CD14-positive monocyte (primary cell): ENCODE measurements at regions not wholly inside any gene's neighbourhood (a gene's known extent, or its start where the extent isn't known, plus 50 kb on each side); places are given as distances from the start of the nearest gene placed in this dataset.

ENCODE experiments used
- DNase-seq, 3 donors: peaks; one replicate each; pipeline ENCODE4 v3.0.0-alpha.2; 2011 to 2022
- H2AFZ ChIP-seq: 2 replicates; pipeline ENCODE4 v1.6.0; 2012; ENCODE audit warnings: mild to moderate bottlenecking, low read depth, low read length, inconsistent platforms; ENCODE audit not compliant: insufficient read depth, poor library complexity, severe bottlenecking
- H3K27ac ChIP-seq, 2 donors: 1 replicate in 1 of 2; 2 replicates in 1 of 2; pipeline ENCODE4 v1.5.1; 2012 to 2013; ENCODE audit warnings: low read length in 2 of 2, control low read depth in 1 of 2, inconsistent platforms in 1 of 2, low read depth in 1 of 2, mild to moderate bottlenecking in 1 of 2
- H3K27me3 ChIP-seq, 2 donors: one replicate each; pipeline versions ENCODE4 v1.6.0 to v1.6.1; 2011 to 2013; ENCODE audit warnings: low read length in 2 of 2; ENCODE audit not compliant: control insufficient read depth in 2 of 2, insufficient read depth in 2 of 2
- H3K36me3 ChIP-seq, 2 donors: replicated peaks in 1 of 2; 1 replicate in 1 of 2; 2 replicates in 1 of 2; pipeline versions ENCODE4 v1.5.1 to v1.6.1; 2012 to 2013; ENCODE audit warnings: low read length in 2 of 2, control low read depth in 1 of 2, inconsistent platforms in 1 of 2, mild to moderate bottlenecking in 1 of 2; ENCODE audit not compliant: insufficient read depth in 2 of 2, control insufficient read depth in 1 of 2
- H3K4me1 ChIP-seq, 2 donors: 1 replicate in 1 of 2; 2 replicates in 1 of 2; pipeline versions ENCODE4 v1.5.1 to v1.6.1; 2012 to 2013; ENCODE audit warnings: low read length in 2 of 2, control low read depth in 1 of 2, inconsistent platforms in 1 of 2, mild to moderate bottlenecking in 1 of 2, moderate library complexity in 1 of 2; ENCODE audit not compliant: insufficient read depth in 2 of 2, control insufficient read depth in 1 of 2
- H3K4me2 ChIP-seq: replicated peaks from 2 replicates; pipeline ENCODE3; 2012; ENCODE audit warnings: low read length, moderate library complexity, mild to moderate bottlenecking; ENCODE audit not compliant: poor library complexity, severe bottlenecking; ENCODE audit errors: extremely low read depth
- H3K4me3 ChIP-seq, 3 experiments: fragments of 200-600 bp in 1 of 3; sonication (generic) in 1 of 3; replicated peaks in 1 of 3; 1 replicate in 2 of 3; 2 replicates in 1 of 3; pipeline ENCODE4 v1.5.1; 2011 to 2013; ENCODE audit warnings: low read length in 3 of 3, mild to moderate bottlenecking in 3 of 3, control low read depth in 2 of 3, low read depth in 2 of 3, inconsistent platforms in 1 of 3, moderate library complexity in 1 of 3
- H3K79me2 ChIP-seq: 2 replicates; pipeline ENCODE4 v1.6.0; 2012; ENCODE audit warnings: mild to moderate bottlenecking, control low read depth, inconsistent platforms, low read length, moderate library complexity; ENCODE audit not compliant: insufficient read depth
- H3K9ac ChIP-seq: 2 replicates; pipeline ENCODE4 v1.6.0; 2017; ENCODE audit warnings: low read length, mild to moderate bottlenecking; ENCODE audit not compliant: insufficient read depth, poor library complexity, severe bottlenecking
- H3K9me3 ChIP-seq, 2 donors: replicated peaks in 1 of 2; 1 replicate in 1 of 2; 2 replicates in 1 of 2; pipeline versions ENCODE4 v1.5.1 to v1.6.1; 2012 to 2013; ENCODE audit warnings: low read length in 2 of 2, control low read depth in 1 of 2; ENCODE audit not compliant: control insufficient read depth in 1 of 2, insufficient read depth in 1 of 2
- H4K20me1 ChIP-seq: 2 replicates; pipeline ENCODE4 v1.6.0; 2012; ENCODE audit warnings: mild to moderate bottlenecking, low read length, control low read depth, moderate library complexity; ENCODE audit not compliant: insufficient read depth
- H3K27ac Mint-ChIP-seq, 7 donors: one replicate each; pipeline ENCODE4 v1.8.0; 2020; ENCODE audit warnings: mild to moderate bottlenecking in 7 of 7, mixed read lengths in 7 of 7, moderate library complexity in 6 of 7, inconsistent platforms in 2 of 7
- H3K27me3 Mint-ChIP-seq, 3 donors: one replicate each; pipeline ENCODE4 v1.8.0; 2021 to 2022; ENCODE audit warnings: low read depth in 3 of 3, mild to moderate bottlenecking in 3 of 3, mixed read lengths in 3 of 3, moderate library complexity in 3 of 3, inconsistent platforms in 1 of 3
- H3K36me3 Mint-ChIP-seq, 2 donors: one replicate each; pipeline ENCODE4 v1.8.0; 2020; ENCODE audit warnings: mixed read lengths in 2 of 2, inconsistent platforms in 1 of 2, mild to moderate bottlenecking in 1 of 2
- H3K4me1 Mint-ChIP-seq: one replicate; pipeline ENCODE4 v1.8.0; 2020; ENCODE audit warnings: mild to moderate bottlenecking, mixed read lengths
- H3K4me3 Mint-ChIP-seq, 2 donors: one replicate each; pipeline ENCODE4 v1.8.0; 2020; ENCODE audit warnings: mild to moderate bottlenecking in 2 of 2, mixed read lengths in 2 of 2, moderate library complexity in 1 of 2
- H3K9me3 Mint-ChIP-seq, 7 donors: one replicate each; pipeline ENCODE4 v1.8.0; 2020 to 2022; ENCODE audit warnings: mixed read lengths in 7 of 7, mild to moderate bottlenecking in 6 of 7, moderate library complexity in 6 of 7, inconsistent platforms in 2 of 7
- WGBS: methylation state at CpG from one replicate; pipeline ENCODE4 v1.1.5; 2013; ENCODE audit warnings: missing lambda C conversion rate; ENCODE audit not compliant: insufficient coverage; 5-methylcytosine and 5-hydroxymethylcytosine counted together
- intact Hi-C, 2 donors: fragments of 100-400 bp; cut with micrococcal nuclease; formaldehyde crosslinking; loops; one replicate each; pipeline versions ENCODE4 v1.15.0 to v1.15.1; 2023
- TF ChIP-seq, protein P1 (sequence below): fragments of 200-600 bp; IDR thresholded peaks from one replicate; pipeline ENCODE4 v1.8.0; 2022; ENCODE audit warnings: antibody characterized with exemption, mild to moderate bottlenecking

DNA sequence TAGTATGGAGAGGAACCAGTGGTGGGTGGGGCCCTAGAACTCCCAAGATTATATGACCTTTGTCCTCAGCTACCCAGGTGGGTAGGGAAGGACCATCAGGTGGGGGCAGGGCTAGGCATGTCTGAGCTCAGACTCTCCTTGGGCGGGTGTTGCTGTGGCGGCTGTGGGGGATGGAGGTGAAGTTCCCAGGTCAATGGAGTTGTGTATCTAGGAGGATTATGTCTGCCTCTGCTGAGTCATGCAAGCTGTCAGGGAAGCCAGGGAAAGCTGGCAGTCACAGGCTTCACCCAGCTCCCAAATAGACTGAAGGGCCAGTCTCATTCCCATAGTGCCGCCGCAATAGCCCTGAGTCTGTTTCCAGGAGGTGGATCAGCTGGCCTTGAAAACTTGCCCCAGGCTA, 139.7 kb upstream of the CFAP20DC start:
- no peak for DNase-seq
- Mint-ChIP-seq H3K36me3 (no peaks in the 10 kb centered on the region), H3K27ac (no peak overlapping the region), H3K9me3 (peaks cover 0 to 8% (median 0%) of the 10 kb centered on the region in 7 donors), H3K4me1 (no peaks in the 10 kb centered on the region), H3K4me3 (no peak overlapping the region), H3K27me3 (peaks cover 0 to 5% (median 0%) of the 10 kb centered on the region in 3 donors)
- H2AFZ ChIP-seq, result no peak overlapping the region
- H4K20me1 ChIP-seq, result no peaks in the 10 kb centered on the region
- no peaks in the 10 kb centered on the region for H3K27me3 ChIP-seq
- no peaks in the 10 kb centered on the region for H3K4me1 ChIP-seq
- TF ChIP-seq, protein P1, sequence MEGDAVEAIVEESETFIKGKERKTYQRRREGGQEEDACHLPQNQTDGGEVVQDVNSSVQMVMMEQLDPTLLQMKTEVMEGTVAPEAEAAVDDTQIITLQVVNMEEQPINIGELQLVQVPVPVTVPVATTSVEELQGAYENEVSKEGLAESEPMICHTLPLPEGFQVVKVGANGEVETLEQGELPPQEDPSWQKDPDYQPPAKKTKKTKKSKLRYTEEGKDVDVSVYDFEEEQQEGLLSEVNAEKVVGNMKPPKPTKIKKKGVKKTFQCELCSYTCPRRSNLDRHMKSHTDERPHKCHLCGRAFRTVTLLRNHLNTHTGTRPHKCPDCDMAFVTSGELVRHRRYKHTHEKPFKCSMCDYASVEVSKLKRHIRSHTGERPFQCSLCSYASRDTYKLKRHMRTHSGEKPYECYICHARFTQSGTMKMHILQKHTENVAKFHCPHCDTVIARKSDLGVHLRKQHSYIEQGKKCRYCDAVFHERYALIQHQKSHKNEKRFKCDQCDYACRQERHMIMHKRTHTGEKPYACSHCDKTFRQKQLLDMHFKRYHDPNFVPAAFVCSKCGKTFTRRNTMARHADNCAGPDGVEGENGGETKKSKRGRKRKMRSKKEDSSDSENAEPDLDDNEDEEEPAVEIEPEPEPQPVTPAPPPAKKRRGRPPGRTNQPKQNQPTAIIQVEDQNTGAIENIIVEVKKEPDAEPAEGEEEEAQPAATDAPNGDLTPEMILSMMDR, result no peak
- no peak overlapping the region for H3K4me3 ChIP-seq
- H3K9me3 ChIP-seq, result no peaks in the 10 kb centered on the region
- no peaks in the 10 kb centered on the region for H3K79me2 ChIP-seq
- H3K27ac ChIP-seq, result no peak overlapping the region
- H3K36me3 ChIP-seq, result no peaks in the 10 kb centered on the region
- no peak overlapping the region for H3K9ac ChIP-seq
- WGBS, result 94% methylated on average over 4 of the region's 4 CpGs
- intact Hi-C loops, result no loop called here
- no peak overlapping the region for H3K4me2 ChIP-seq

DNA sequence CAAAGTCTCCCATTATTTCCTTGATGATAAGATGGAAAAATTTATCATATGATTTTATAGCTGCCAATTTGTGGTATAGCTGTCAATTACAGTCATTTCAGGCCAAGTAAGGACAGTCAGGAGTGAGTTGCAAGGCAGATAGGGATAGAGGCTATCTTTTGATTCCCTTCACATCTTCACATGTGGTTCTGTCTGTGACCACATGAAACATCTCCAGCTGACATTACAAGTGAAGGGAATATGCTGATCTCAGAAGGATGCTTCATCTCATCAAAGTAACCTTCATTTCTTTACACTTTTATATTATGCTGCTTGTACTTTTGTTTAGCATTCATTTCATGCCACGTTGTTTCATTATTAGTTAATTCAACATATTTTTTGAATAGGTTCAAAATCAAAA, 136.9 kb upstream of the CFAP20DC start:
- no peaks in the 10 kb centered on the region for H3K4me1 Mint-ChIP-seq

More for the DNA sequence above, 136.9 kb upstream of the CFAP20DC start:
- no peaks in the 10 kb centered on the region for H4K20me1 ChIP-seq
- H3K36me3 Mint-ChIP-seq, result no peaks in the 10 kb centered on the region
- peaks cover 0 to 8% (median 0%) of the 10 kb centered on the region in 7 donors for H3K9me3 Mint-ChIP-seq
- no peaks in the 10 kb centered on the region for H3K9me3 ChIP-seq
- no peak overlapping the region for H2AFZ ChIP-seq
- no peaks in the 10 kb centered on the region for H3K36me3 ChIP-seq
- H3K9ac ChIP-seq, result no peak overlapping the region
- peaks cover 0 to 5% (median 0%) of the 10 kb centered on the region in 3 donors for H3K27me3 Mint-ChIP-seq
- H3K27ac Mint-ChIP-seq, result no peak overlapping the region
- H3K4me3 Mint-ChIP-seq, result no peak overlapping the region
- intact Hi-C loops, result no loop called here
- H3K4me2 ChIP-seq, result no peak overlapping the region
- H3K4me3 ChIP-seq, result no peak overlapping the region
- H3K4me1 ChIP-seq, result no peaks in the 10 kb centered on the region
- TF ChIP-seq, protein P1, result no peak
- no CpG with 5 or more reads among the region's 1 CpG for WGBS
- DNase-seq, result no peak
- no peak overlapping the region for H3K27ac ChIP-seq
- no peaks in the 10 kb centered on the region for H3K27me3 ChIP-seq
- no peaks in the 10 kb centered on the region for H3K79me2 ChIP-seq
